ENCODE measurements at regions not wholly inside any gene's neighbourhood (a gene's known extent, or its start where the extent isn't known, plus 50 kb on each side); places are given as distances from the start of the nearest gene placed in this dataset.
"Not testable (repeated sequence)": the region's sequence is repeated elsewhere in the genome, so short reads cannot be mapped to it uniquely, and the experiment has no call there.

GRCh38 chr7:159310457-159311171 is 165.9 kb upstream of the VIPR2 start:
- Histone ChIP-seq H3K36me3 (no peaks in the 10 kb centered on the region), H3K27me3 (no peaks in the 10 kb centered on the region), H3K4me3 (no peak overlapping the region), H3K4me1 (ENCODE audit: insufficient read depth) (no peaks in the 10 kb centered on the region), H3K9me3 (no peaks in the 10 kb centered on the region), H3K27ac (no peak overlapping the region)
- 45 to 56% (median 49%) methylated on average over 5 of the region's 5 CpGs for WGBS, 3 donors
- no peak for DNase-seq
- TF ChIP-seq, protein P1, sequence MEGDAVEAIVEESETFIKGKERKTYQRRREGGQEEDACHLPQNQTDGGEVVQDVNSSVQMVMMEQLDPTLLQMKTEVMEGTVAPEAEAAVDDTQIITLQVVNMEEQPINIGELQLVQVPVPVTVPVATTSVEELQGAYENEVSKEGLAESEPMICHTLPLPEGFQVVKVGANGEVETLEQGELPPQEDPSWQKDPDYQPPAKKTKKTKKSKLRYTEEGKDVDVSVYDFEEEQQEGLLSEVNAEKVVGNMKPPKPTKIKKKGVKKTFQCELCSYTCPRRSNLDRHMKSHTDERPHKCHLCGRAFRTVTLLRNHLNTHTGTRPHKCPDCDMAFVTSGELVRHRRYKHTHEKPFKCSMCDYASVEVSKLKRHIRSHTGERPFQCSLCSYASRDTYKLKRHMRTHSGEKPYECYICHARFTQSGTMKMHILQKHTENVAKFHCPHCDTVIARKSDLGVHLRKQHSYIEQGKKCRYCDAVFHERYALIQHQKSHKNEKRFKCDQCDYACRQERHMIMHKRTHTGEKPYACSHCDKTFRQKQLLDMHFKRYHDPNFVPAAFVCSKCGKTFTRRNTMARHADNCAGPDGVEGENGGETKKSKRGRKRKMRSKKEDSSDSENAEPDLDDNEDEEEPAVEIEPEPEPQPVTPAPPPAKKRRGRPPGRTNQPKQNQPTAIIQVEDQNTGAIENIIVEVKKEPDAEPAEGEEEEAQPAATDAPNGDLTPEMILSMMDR (IDR thresholded peaks at IDR 0.05) = no peak
- TF ChIP-seq EP300 (IDR thresholded peaks at IDR 0.05) (no peak), POLR2A (IDR thresholded peaks at IDR 0.05) (no peak)
- intact Hi-C loops (cut with DNase I) = no loop called here

GRCh38 chr7:159309214-159309613 is 164.5 kb upstream of the VIPR2 start:
- WGBS, 3 donors = 45 to 49% (median 46%) methylated on average over 2 of the region's 2 CpGs
- H3K27ac ChIP-seq; H3K9me3 ChIP-seq; intact Hi-C loops (cut with DNase I); H3K4me1 ChIP-seq (ENCODE audit: insufficient read depth); DNase-seq; H3K27me3 ChIP-seq; H3K36me3 ChIP-seq; H3K4me3 ChIP-seq: not testable (repeated sequence)

- Histone ChIP-seq H3K27ac (no peak overlapping the region), H3K4me3 (no peak overlapping the region), H3K4me1 (ENCODE audit: insufficient read depth) (no peaks in the 10 kb centered on the region), H3K36me3 (no peaks in the 10 kb centered on the region), H3K27me3 (no peaks in the 10 kb centered on the region), H3K9me3 (no peaks in the 10 kb centered on the region)
- WGBS, 3 donors = 87 to 94% (median 90%) methylated on average over 2 of the region's 2 CpGs
- TF ChIP-seq EP300 (IDR thresholded peaks at IDR 0.05) (no peak), POLR2A (IDR thresholded peaks at IDR 0.05) (no peak)
- TF ChIP-seq, protein P1 (IDR thresholded peaks at IDR 0.05) = no peak
- DNase-seq = no peak
- intact Hi-C loops (cut with DNase I) = no loop called here
These were observed 161.3 kb upstream of the VIPR2 start for GRCh38 chr7:159306012-159306411.

- DNase-seq; H3K36me3 ChIP-seq; H3K9me3 ChIP-seq; intact Hi-C loops (cut with DNase I); H3K27me3 ChIP-seq; H3K27ac ChIP-seq; H3K4me3 ChIP-seq; H3K4me1 ChIP-seq (ENCODE audit: insufficient read depth): not testable (repeated sequence)
- WGBS, 3 donors = 27 to 48% (median 37%) methylated on average over 3 of the region's 3 CpGs
These were observed 160.5 kb upstream of the VIPR2 start for GRCh38 chr7:159305185-159305584.

DNA sequence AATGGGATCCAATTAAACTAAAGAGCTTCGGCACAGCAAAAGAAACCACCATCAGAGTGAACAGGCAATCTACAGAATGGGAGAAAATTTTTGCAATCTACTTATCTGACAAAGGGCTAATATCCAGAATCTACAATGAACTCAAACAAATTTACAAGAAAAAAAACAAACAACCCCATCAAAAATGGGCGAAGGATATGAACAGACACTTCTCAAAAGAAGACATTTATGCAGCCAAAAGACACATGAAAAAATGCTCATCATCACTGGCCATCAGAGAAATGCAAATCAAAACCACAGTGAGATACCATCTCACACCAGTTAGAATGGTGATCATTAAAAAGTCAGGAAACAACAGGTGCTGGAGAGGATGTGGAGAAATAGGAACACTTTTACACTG is 158.8 kb upstream of the VIPR2 start:
- H3K4me3 ChIP-seq; DNase-seq; H3K27me3 ChIP-seq; intact Hi-C loops (cut with DNase I); H3K27ac ChIP-seq; H3K36me3 ChIP-seq; H3K4me1 ChIP-seq (ENCODE audit: insufficient read depth); H3K9me3 ChIP-seq: not testable (repeated sequence)
- WGBS, 3 donors = 75 to 85% (median 81%) methylated on average over 2 of the region's 2 CpGs

- intact Hi-C loops (cut with DNase I) = no loop called here
- Histone ChIP-seq H3K4me1 (ENCODE audit: insufficient read depth) (no peaks in the 10 kb centered on the region), H3K27me3 (no peaks in the 10 kb centered on the region), H3K4me3 (no peak overlapping the region), H3K36me3 (no peaks in the 10 kb centered on the region), H3K9me3 (no peaks in the 10 kb centered on the region), H3K27ac (no peak overlapping the region)
- TF ChIP-seq EP300 (IDR thresholded peaks at IDR 0.05) = no peak
- TF ChIP-seq POLR2A (IDR thresholded peaks at IDR 0.05) = no peak
- TF ChIP-seq, protein P1 (IDR thresholded peaks at IDR 0.05) = no peak
- no peak for DNase-seq
- WGBS, 3 donors = 42 to 61% (median 53%) methylated on average over 4 of the region's 4 CpGs
These were observed 151.5 kb upstream of the VIPR2 start for GRCh38 chr7:159296093-159296681.

DNA sequence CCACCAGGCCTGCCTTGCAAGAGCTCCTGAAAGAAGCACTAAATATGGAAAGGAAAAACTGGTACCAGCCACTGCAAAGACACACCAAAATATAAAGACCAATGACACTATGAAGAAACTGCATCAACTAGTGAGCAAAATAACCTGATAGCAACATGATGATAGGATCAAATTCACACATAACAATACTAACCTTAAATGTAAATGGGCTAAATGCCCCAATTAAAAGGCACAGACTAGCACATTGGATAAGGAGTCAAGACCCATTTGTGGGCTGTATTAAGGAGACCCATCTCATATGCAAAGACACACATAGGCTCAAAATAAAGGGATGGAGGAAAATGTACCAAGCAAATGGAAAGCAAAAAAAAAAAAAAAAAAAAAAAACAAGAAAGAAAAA is 141.8 kb upstream of the VIPR2 start:
- H3K27me3 ChIP-seq; DNase-seq; H3K4me3 ChIP-seq; H3K27ac ChIP-seq; H3K4me1 ChIP-seq (ENCODE audit: insufficient read depth); H3K36me3 ChIP-seq; H3K9me3 ChIP-seq; intact Hi-C loops (cut with DNase I): not testable (repeated sequence)

Data from ovary (tissue), 7 donors.